GM12878 (cell line): ENCODE measurements at regions not wholly inside any gene's neighbourhood (a gene's known extent, or its start where the extent isn't known, plus 50 kb on each side); places are given as distances from the start of the nearest gene placed in this dataset.

ENCODE experiments used
- ELK1 ChIP-seq: IDR thresholded peaks from 2 replicates; pipeline ENCODE4 v1.6.1; 2012; ENCODE audit warnings: low read depth, low read length, improper control_type of control experiment
- JUND ChIP-seq: IDR thresholded peaks from 2 replicates; pipeline ENCODE4 v1.6.1; 2012; ENCODE audit warnings: low read depth, mild to moderate bottlenecking, low read length, improper control_type of control experiment, moderate library complexity
- TCF12 ChIP-seq: IDR thresholded peaks from 2 replicates; pipeline ENCODE4 v1.6.1; 2011; ENCODE audit warnings: low read depth, mild to moderate bottlenecking, low read length

GRCh38 chr9:38205279-38205678 lies 136.3 kb upstream of the SHB start:
- no peak for TF ChIP-seq TCF12
- TF ChIP-seq ELK1: no peak
- no peak for TF ChIP-seq JUND
